ENCODE measurements at regions not wholly inside any gene's neighbourhood (a gene's known extent, or its start where the extent isn't known, plus 50 kb on each side); places are given as distances from the start of the nearest gene placed in this dataset.

DNA sequence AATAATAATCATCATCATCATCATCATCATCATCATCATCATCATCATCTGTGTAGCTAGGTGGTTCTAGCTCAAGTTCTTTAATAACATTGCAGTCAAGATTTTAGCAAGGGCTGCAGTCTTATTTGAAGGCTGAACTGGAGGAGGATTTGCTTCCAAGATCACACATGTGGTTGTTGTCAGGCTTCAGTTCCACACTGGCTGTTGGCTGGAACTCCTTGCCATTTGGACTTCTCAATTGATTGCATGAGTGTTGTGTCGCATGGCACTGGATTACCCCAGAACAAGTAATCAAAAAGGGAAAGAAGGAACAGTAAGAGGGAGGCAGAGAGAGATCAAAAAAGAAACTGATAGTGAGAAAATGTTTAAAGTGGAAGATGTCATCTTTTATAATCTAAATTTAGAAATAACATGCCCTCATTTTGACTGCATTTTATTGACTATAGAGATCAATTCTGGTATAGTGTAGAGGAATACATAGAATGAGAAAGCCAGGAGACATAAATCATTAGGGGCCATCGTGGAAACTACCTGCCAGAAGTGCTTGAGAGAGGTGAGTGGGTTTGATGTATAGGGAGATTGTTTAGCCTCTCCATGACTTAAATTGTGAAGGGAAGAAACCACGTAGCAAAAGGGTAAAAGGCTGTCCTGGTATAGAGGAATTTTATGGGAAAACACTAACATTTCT lies 346.6 kb upstream of the RBMS3 start:
- Histone ChIP-seq H3K27ac (no peak overlapping the region), H3K4me1 (peaks cover 2% of the 10 kb centered on the region), H3K27me3 (no peaks in the 10 kb centered on the region), H3K9me3 (no peaks in the 10 kb centered on the region), H3K36me3 (no peaks in the 10 kb centered on the region), H3K4me3 (no peak overlapping the region)
- 62% methylated on average over 3 of the region's 3 CpGs for WGBS
- TF ChIP-seq POLR2AphosphoS5 (IDR thresholded peaks at IDR 0.05): no peak
- TF ChIP-seq, protein P1, sequence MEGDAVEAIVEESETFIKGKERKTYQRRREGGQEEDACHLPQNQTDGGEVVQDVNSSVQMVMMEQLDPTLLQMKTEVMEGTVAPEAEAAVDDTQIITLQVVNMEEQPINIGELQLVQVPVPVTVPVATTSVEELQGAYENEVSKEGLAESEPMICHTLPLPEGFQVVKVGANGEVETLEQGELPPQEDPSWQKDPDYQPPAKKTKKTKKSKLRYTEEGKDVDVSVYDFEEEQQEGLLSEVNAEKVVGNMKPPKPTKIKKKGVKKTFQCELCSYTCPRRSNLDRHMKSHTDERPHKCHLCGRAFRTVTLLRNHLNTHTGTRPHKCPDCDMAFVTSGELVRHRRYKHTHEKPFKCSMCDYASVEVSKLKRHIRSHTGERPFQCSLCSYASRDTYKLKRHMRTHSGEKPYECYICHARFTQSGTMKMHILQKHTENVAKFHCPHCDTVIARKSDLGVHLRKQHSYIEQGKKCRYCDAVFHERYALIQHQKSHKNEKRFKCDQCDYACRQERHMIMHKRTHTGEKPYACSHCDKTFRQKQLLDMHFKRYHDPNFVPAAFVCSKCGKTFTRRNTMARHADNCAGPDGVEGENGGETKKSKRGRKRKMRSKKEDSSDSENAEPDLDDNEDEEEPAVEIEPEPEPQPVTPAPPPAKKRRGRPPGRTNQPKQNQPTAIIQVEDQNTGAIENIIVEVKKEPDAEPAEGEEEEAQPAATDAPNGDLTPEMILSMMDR (IDR thresholded peaks at IDR 0.05): no peak
- no peak for TF ChIP-seq POLR2A (IDR thresholded peaks at IDR 0.05)
- TF ChIP-seq EP300 (IDR thresholded peaks at IDR 0.05): no peak
- no peak for DNase-seq (ENCODE audit: low spot score in 2 of 2)

DNA sequence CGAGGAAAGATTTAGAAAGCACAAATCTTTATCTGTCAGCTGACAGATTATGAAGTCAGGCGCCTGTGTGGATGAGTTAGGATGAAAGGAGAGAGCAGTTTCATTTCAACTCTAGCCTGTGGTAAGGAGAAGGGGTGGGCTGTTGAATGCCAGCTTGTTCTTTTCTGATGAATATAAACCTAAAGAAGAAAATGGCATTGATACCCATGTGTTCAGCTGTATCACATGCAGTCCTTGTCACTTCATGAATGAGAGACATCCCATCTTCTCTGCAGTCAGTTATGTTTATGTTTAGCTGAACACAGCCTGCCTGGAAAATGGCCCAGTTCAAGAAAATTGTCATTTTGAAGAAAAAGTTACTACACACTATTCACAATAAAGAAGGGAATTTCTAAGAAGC lies 345.7 kb upstream of the RBMS3 start:
- no peak for DNase-seq (ENCODE audit: low spot score in 2 of 2)
- H3K9me3 ChIP-seq: no peaks in the 10 kb centered on the region
- H3K4me1 ChIP-seq: peaks cover 5% of the 10 kb centered on the region
- no peak overlapping the region for H3K27ac ChIP-seq
- 53% methylated on average over 2 of the region's 2 CpGs for WGBS
- H3K27me3 ChIP-seq: no peaks in the 10 kb centered on the region
- no peak overlapping the region for H3K4me3 ChIP-seq
- H3K36me3 ChIP-seq: no peaks in the 10 kb centered on the region
- TF ChIP-seq POLR2A (IDR thresholded peaks at IDR 0.05): no peak
- TF ChIP-seq EP300 (IDR thresholded peaks at IDR 0.05): no peak
- TF ChIP-seq POLR2AphosphoS5 (IDR thresholded peaks at IDR 0.05): no peak
- TF ChIP-seq, protein P1 (IDR thresholded peaks at IDR 0.05): no peak

DNA sequence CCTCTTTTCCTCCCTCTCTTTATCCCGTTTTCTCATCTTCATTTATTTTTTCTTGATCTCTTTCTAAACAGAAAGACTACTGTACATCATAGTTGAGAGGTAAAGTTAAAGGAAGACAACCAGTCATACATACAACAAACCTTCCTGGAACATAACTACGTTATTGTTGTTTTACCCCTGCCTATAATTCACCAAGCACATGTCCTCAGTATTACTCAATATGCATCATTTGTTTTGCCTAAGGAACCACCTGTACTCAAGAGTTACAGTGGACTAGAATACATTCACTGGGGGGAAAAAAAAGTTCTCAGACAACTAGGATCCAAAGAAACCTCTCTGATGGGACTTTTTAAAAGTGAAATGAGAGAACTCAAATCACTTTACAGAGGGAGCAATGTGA lies 344.7 kb upstream of the RBMS3 start:
- H3K27me3 ChIP-seq: no peaks in the 10 kb centered on the region
- no peaks in the 10 kb centered on the region for H3K36me3 ChIP-seq
- H3K27ac ChIP-seq: no peak overlapping the region
- no peaks in the 10 kb centered on the region for H3K9me3 ChIP-seq
- H3K4me1 ChIP-seq: peaks cover 13% of the 10 kb centered on the region
- DNase-seq (ENCODE audit: low spot score in 2 of 2): no peak
- WGBS: 63% methylated on average over 2 of the region's 2 CpGs
- no peak overlapping the region for H3K4me3 ChIP-seq
- TF ChIP-seq POLR2A (IDR thresholded peaks at IDR 0.05): no peak

GRCh38 chr3:28940530-28940929 lies 340.3 kb upstream of the RBMS3 start:
- TF ChIP-seq, protein P1 (IDR thresholded peaks at IDR 0.05): no peak
- TF ChIP-seq EP300 (IDR thresholded peaks at IDR 0.05): no peak
- TF ChIP-seq POLR2AphosphoS5 (IDR thresholded peaks at IDR 0.05): no peak
- TF ChIP-seq POLR2A (IDR thresholded peaks at IDR 0.05): no peak
- no peak for DNase-seq (ENCODE audit: low spot score in 2 of 2)
- no peak overlapping the region for H3K27ac ChIP-seq

GRCh38 chr3:28940994-28941393 lies 339.9 kb upstream of the RBMS3 start:
- peak overlapping the region; percentile 38 for H3K27ac ChIP-seq
- no peaks in the 10 kb centered on the region for H3K27me3 ChIP-seq
- 61% methylated on average over 1 of the region's 1 CpG for WGBS
- H3K4me1 ChIP-seq: peaks cover 16% of the 10 kb centered on the region
- TF ChIP-seq POLR2AphosphoS5 (IDR thresholded peaks at IDR 0.05) (no peak), POLR2A (IDR thresholded peaks at IDR 0.05) (no peak), EP300 (IDR thresholded peaks at IDR 0.05) (no peak)
- TF ChIP-seq, protein P1 (IDR thresholded peaks at IDR 0.05): no peak
- no peaks in the 10 kb centered on the region for H3K36me3 ChIP-seq
- no peak for DNase-seq (ENCODE audit: low spot score in 2 of 2)
- no peaks in the 10 kb centered on the region for H3K9me3 ChIP-seq
- H3K4me3 ChIP-seq: no peak overlapping the region

More at GRCh38 chr3:28940530-28940929, 340.3 kb upstream of the RBMS3 start:
- H3K27me3 ChIP-seq: no peaks in the 10 kb centered on the region
- no peaks in the 10 kb centered on the region for H3K36me3 ChIP-seq
- H3K4me1 ChIP-seq: peaks cover 16% of the 10 kb centered on the region
- H3K9me3 ChIP-seq: no peaks in the 10 kb centered on the region
- no peak overlapping the region for H3K4me3 ChIP-seq

DNA sequence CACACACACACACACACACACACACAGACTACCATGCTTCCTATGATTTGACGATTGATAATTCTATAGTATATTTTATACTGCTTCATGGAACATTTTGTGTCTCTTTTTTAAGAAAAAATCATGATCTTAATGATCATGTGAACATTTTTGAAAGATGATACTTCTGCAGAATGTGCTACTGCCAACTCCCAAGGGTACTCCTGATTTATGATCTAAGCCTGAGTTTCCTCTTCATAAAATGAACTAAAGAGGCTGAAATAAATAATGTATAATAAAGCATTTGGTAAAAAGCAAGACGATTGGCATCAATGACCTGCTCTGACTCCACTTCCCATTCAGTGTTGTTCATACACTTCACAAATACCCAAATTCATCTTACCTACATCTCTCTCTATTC lies 333.8 kb upstream of the RBMS3 start:
- Histone ChIP-seq H3K4me3 (no peak overlapping the region), H3K27me3 (no peaks in the 10 kb centered on the region), H3K4me1 (no peaks in the 10 kb centered on the region), H3K9me3 (no peaks in the 10 kb centered on the region), H3K27ac (no peak overlapping the region), H3K36me3 (no peaks in the 10 kb centered on the region)
- WGBS: 40% methylated on average over 2 of the region's 2 CpGs
- DNase-seq (ENCODE audit: low spot score in 2 of 2): no peak
- no peak for TF ChIP-seq POLR2A (IDR thresholded peaks at IDR 0.05)
- TF ChIP-seq, protein P1 (IDR thresholded peaks at IDR 0.05): no peak
- TF ChIP-seq POLR2AphosphoS5 (IDR thresholded peaks at IDR 0.05): no peak
- no peak for TF ChIP-seq EP300 (IDR thresholded peaks at IDR 0.05)
